A172 (cell line): ENCODE measurements at regions not wholly inside any gene's neighbourhood (a gene's known extent, or its start where the extent isn't known, plus 50 kb on each side); places are given as distances from the start of the nearest gene placed in this dataset.

Source experiments
- DNase-seq: peaks from one replicate; pipeline ENCODE4 v3.0.0-alpha.2; 2015; ENCODE audit warnings: low spot score

- DNase-seq = no peak
These were observed 53.8 kb upstream of the RGS1 start for GRCh38 chr1:192521734-192522133.

DNA sequence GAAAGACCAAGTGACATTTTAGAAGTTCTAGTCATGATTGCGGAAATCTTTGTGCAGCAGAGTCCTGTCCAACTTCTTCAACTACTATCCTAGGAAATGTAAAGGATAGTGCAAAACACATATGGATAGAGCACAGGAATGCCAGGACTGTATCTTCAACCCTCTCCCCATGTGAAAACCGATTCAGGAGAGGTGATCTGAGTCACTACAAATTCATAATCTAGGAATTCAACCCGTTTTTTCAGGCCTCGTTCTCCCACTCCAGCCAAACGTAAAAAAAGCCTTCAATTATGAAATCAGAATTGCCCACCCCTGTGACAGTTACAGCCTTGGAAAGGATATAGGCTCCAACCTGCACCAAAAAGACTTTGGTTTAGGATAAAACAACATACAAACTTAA, 52.9 kb upstream of the RGS1 start:
- DNase-seq = no peak

GRCh38 chr1:192524223-192524622, 51.4 kb upstream of the RGS1 start:
- DNase-seq = peak; percentile 40
